Liver (tissue), 8 donors: ENCODE measurements at regions not wholly inside any gene's neighbourhood (a gene's known extent, or its start where the extent isn't known, plus 50 kb on each side); places are given as distances from the start of the nearest gene placed in this dataset.

ENCODE experiments used
- DNase-seq: peaks from one replicate; pipeline ENCODE4 v3.0.0-alpha.2; 2017; ENCODE audit warnings: low spot score
- H3K27ac ChIP-seq, 2 donors: one replicate each; pipeline ENCODE4 v1.7.0; 2013; ENCODE audit warnings: inconsistent platforms in 2 of 2, low read length in 2 of 2, control low read depth in 1 of 2, low read depth in 1 of 2, mild to moderate bottlenecking in 1 of 2
- H3K27me3 ChIP-seq, 4 donors: one replicate each; pipeline versions ENCODE4 v1.6.1 to v1.7.0; 2013; ENCODE audit warnings: low read length in 3 of 4, inconsistent platforms in 1 of 4, mild to moderate bottlenecking in 1 of 4, moderate library complexity in 1 of 4; ENCODE audit not compliant: control insufficient read depth in 4 of 4, insufficient read depth in 4 of 4
- H3K36me3 ChIP-seq, 4 donors: one replicate each; pipeline versions ENCODE4 v1.6.1 to v1.7.0; 2013; ENCODE audit warnings: low read length in 3 of 4, mild to moderate bottlenecking in 3 of 4, low read depth in 1 of 4, moderate library complexity in 1 of 4; ENCODE audit not compliant: control insufficient read depth in 4 of 4, insufficient read depth in 3 of 4
- H3K4me1 ChIP-seq, 4 donors: one replicate each; pipeline versions ENCODE4 v1.6.1 to v1.7.0; 2013; ENCODE audit warnings: low read length in 3 of 4, mild to moderate bottlenecking in 3 of 4, moderate library complexity in 1 of 4; ENCODE audit not compliant: control insufficient read depth in 4 of 4, insufficient read depth in 4 of 4
- H3K4me3 ChIP-seq, 3 donors: one replicate each; pipeline versions ENCODE4 v1.6.1 to v1.7.0; 2013; ENCODE audit warnings: low read length in 3 of 3, control low read depth in 1 of 3, low read depth in 1 of 3, mild to moderate bottlenecking in 1 of 3
- H3K9ac ChIP-seq, 2 donors: one replicate each; pipeline ENCODE4 v1.7.0; 2013; ENCODE audit warnings: low read length in 2 of 2, mild to moderate bottlenecking in 2 of 2, moderate library complexity in 2 of 2, control low read depth in 1 of 2, low read depth in 1 of 2
- H3K9me3 ChIP-seq, 4 donors: one replicate each; pipeline versions ENCODE4 v1.6.1 to v1.7.0; 2013; ENCODE audit warnings: low read length in 3 of 4; ENCODE audit not compliant: control insufficient read depth in 4 of 4
- CTCF ChIP-seq: fragments of 150-350 bp; IDR thresholded peaks from 2 replicates; pipeline ENCODE4 v1.5.1; 2017; ENCODE audit warnings: improper control_type of control experiment, low read depth, low read length; ENCODE audit not compliant: missing input control
- EGR1 ChIP-seq, 2 donors: IDR thresholded peaks; 2 replicates each; pipeline ENCODE4 v1.6.1; 2016 to 2018; ENCODE audit warnings: antibody characterized with exemption in 2 of 2, low read depth in 2 of 2
- FOXA1 ChIP-seq: IDR thresholded peaks from 2 replicates; pipeline ENCODE4 v1.6.1; 2016; ENCODE audit warnings: antibody characterized with exemption
- FOXA2 ChIP-seq: IDR thresholded peaks from 2 replicates; pipeline ENCODE4 v1.6.1; 2016; ENCODE audit warnings: antibody characterized with exemption
- GABPA ChIP-seq, 2 donors: IDR thresholded peaks in 1 of 2; conservative IDR thresholded peaks in 1 of 2; 2 replicates each; pipeline ENCODE4 v1.6.1; 2016; ENCODE audit warnings: antibody characterized with exemption in 2 of 2, mild to moderate bottlenecking in 1 of 2, moderate library complexity in 1 of 2
- HNF4A ChIP-seq, 2 donors: conservative IDR thresholded peaks; 2 replicates each; pipeline ENCODE4 v1.6.1; 2016; ENCODE audit warnings: antibody characterized with exemption in 2 of 2, mild to moderate bottlenecking in 2 of 2
- JUND ChIP-seq, 2 donors: IDR thresholded peaks; 2 replicates each; pipeline ENCODE4 v1.6.1; 2016; ENCODE audit warnings: antibody characterized with exemption in 2 of 2
- NR2F2 ChIP-seq: IDR thresholded peaks from 2 replicates; pipeline ENCODE4 v1.6.1; 2016; ENCODE audit warnings: antibody characterized with exemption
- RAD21 ChIP-seq, 2 donors: IDR thresholded peaks; 2 replicates each; pipeline ENCODE4 v1.6.1; 2016; ENCODE audit warnings: antibody characterized with exemption in 2 of 2, mild to moderate bottlenecking in 2 of 2
- RXRA ChIP-seq, 2 donors: IDR thresholded peaks; 2 replicates each; pipeline ENCODE4 v1.6.1; 2017 to 2018; ENCODE audit warnings: antibody characterized with exemption in 2 of 2, mild to moderate bottlenecking in 1 of 2
- SP1 ChIP-seq: IDR thresholded peaks from 2 replicates; pipeline ENCODE4 v1.6.1; 2018; ENCODE audit warnings: antibody characterized with exemption, mild to moderate bottlenecking
- TAF1 ChIP-seq: conservative IDR thresholded peaks from 2 replicates; pipeline ENCODE4 v1.6.1; 2016; ENCODE audit warnings: antibody characterized with exemption, mild to moderate bottlenecking
- YY1 ChIP-seq: IDR thresholded peaks from 2 replicates; pipeline ENCODE4 v1.6.1; 2016; ENCODE audit warnings: antibody characterized with exemption, mild to moderate bottlenecking
- WGBS: extraction: QIAGEN DNeasy Blood & Tissue Kit; methylation state at CpG from one replicate; pipeline ENCODE4 v1.1.7; 2013; 5-methylcytosine and 5-hydroxymethylcytosine counted together
- TF ChIP-seq, protein P1 (sequence below): IDR thresholded peaks from 2 replicates; pipeline ENCODE4 v1.6.1; 2016; ENCODE audit warnings: antibody characterized with exemption, mild to moderate bottlenecking
- TF ChIP-seq, protein P2 (sequence below): IDR thresholded peaks from 2 replicates; pipeline ENCODE4 v1.6.1; 2016; ENCODE audit warnings: antibody characterized with exemption
- TF ChIP-seq, protein P3 (sequence below): IDR thresholded peaks from 2 replicates; pipeline ENCODE4 v1.6.1; 2016; ENCODE audit warnings: antibody characterized with exemption
- donor health status: healthy.
- donor health status: healthy.
- donor health status: healthy.
- donor health status: healthy.
- donor health status: healthy.

DNA sequence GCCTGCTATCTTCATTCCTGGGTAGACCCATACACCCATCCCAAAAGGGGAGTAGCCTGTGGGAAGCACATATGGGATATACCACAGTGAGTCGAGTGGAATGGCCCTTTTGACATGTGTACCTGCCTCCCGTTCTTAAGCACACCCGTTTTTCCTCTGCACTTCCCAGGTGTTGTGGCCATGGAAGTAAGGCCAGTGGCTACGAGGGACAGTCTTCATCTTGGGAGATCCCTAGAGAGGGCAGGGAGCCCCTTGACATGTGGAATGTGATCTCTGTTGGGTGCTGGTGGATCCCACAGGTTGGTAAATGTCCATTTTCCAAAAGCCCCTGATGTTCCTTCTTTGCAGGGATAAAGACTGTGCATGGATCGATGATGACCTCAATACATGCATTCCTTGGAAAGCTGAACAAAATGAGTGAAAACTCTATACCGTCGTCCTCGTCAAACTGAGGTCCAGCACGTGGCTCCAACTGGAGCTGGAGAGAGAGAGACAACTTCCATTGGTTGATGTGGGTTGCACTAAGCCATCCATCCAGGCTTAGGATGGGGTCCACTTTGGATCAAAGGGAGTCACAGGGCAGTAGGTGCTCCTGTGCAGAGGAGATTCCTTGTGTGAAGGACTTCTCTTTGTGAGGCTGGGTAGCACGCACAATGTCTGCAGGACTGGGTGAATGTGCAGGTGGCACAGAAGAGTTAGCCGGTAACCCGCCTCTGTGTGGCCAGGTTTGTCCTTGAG is 136.8 kb downstream of the SNRPN start (continued):
- TF ChIP-seq NR2F2 (no peak), TAF1 (no peak)

- Histone ChIP-seq H3K27ac (no peak overlapping the region), H3K4me1 (no peaks in the 10 kb centered on the region), H3K9me3 (peaks cover 23 to 82% (median 81%) of the 10 kb centered on the region in 4 donors), H3K27me3 (no peaks in the 10 kb centered on the region), H3K9ac (no peak overlapping the region), H3K4me3 (peak overlapping the region in 2 of 3 donors; percentile 24 to 27), H3K36me3 (peaks cover 11 to 97% (median 71%) of the 10 kb centered on the region in 4 donors)
- TF ChIP-seq TAF1 (no peak), YY1 (no peak), JUND (IDR thresholded peaks at IDR 0.05) (no peak), GABPA (IDR thresholded peaks at IDR 0.05 in 1 of 2, conservative IDR thresholded peaks at IDR 0.05 in 1 of 2) (no peak), SP1 (no peak), RAD21 (IDR thresholded peaks at IDR 0.05) (no peak), FOXA1 (no peak), FOXA2 (no peak), HNF4A (conservative IDR thresholded peaks at IDR 0.05) (no peak), EGR1 (IDR thresholded peaks at IDR 0.05; ENCODE audit: low read depth in 2 of 2) (no peak), CTCF (no peak), NR2F2 (no peak), RXRA (IDR thresholded peaks at IDR 0.05) (no peak)
- TF ChIP-seq, protein P1, sequence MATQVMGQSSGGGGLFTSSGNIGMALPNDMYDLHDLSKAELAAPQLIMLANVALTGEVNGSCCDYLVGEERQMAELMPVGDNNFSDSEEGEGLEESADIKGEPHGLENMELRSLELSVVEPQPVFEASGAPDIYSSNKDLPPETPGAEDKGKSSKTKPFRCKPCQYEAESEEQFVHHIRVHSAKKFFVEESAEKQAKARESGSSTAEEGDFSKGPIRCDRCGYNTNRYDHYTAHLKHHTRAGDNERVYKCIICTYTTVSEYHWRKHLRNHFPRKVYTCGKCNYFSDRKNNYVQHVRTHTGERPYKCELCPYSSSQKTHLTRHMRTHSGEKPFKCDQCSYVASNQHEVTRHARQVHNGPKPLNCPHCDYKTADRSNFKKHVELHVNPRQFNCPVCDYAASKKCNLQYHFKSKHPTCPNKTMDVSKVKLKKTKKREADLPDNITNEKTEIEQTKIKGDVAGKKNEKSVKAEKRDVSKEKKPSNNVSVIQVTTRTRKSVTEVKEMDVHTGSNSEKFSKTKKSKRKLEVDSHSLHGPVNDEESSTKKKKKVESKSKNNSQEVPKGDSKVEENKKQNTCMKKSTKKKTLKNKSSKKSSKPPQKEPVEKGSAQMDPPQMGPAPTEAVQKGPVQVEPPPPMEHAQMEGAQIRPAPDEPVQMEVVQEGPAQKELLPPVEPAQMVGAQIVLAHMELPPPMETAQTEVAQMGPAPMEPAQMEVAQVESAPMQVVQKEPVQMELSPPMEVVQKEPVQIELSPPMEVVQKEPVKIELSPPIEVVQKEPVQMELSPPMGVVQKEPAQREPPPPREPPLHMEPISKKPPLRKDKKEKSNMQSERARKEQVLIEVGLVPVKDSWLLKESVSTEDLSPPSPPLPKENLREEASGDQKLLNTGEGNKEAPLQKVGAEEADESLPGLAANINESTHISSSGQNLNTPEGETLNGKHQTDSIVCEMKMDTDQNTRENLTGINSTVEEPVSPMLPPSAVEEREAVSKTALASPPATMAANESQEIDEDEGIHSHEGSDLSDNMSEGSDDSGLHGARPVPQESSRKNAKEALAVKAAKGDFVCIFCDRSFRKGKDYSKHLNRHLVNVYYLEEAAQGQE: no peak
- TF ChIP-seq, protein P2, sequence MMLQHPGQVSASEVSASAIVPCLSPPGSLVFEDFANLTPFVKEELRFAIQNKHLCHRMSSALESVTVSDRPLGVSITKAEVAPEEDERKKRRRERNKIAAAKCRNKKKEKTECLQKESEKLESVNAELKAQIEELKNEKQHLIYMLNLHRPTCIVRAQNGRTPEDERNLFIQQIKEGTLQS: no peak
- TF ChIP-seq, protein P3, sequence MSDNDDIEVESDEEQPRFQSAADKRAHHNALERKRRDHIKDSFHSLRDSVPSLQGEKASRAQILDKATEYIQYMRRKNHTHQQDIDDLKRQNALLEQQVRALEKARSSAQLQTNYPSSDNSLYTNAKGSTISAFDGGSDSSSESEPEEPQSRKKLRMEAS: no peak
- DNase-seq: no peak
- WGBS: 84% methylated on average over 2 of the region's 2 CpGs
Measured at GRCh38 chr15:25092661-25093060, 137.9 kb downstream of the SNRPN start.
